Urinary bladder (tissue), 3 donors: ENCODE measurements at regions not wholly inside any gene's neighbourhood (a gene's known extent, or its start where the extent isn't known, plus 50 kb on each side); places are given as distances from the start of the nearest gene placed in this dataset.

Experiments
- DNase-seq: peaks from one replicate; pipeline ENCODE4 v3.0.0-alpha.2; 2015; ENCODE audit errors: extremely low spot score
- H3K27ac ChIP-seq: one replicate; pipeline ENCODE4 v1.5.1; 2013; ENCODE audit warnings: low read depth, mild to moderate bottlenecking, moderate library complexity
- H3K36me3 ChIP-seq: one replicate; pipeline ENCODE4 v1.6.1; 2013; ENCODE audit warnings: mild to moderate bottlenecking, moderate library complexity; ENCODE audit not compliant: insufficient read depth
- H3K4me1 ChIP-seq: one replicate; pipeline ENCODE4 v1.6.1; 2013; ENCODE audit warnings: mild to moderate bottlenecking, moderate library complexity; ENCODE audit not compliant: insufficient read depth
- H3K4me3 ChIP-seq: one replicate; pipeline ENCODE4 v1.5.1; 2013; ENCODE audit warnings: low read depth, low read length
- WGBS: extraction: QIAGEN DNeasy Blood & Tissue Kit; methylation state at CpG from one replicate; pipeline ENCODE4 v1.1.7; 2013; 5-methylcytosine and 5-hydroxymethylcytosine counted together
- donor health status: healthy with polysubstance abuse.
- donor health status: healthy.

DNA sequence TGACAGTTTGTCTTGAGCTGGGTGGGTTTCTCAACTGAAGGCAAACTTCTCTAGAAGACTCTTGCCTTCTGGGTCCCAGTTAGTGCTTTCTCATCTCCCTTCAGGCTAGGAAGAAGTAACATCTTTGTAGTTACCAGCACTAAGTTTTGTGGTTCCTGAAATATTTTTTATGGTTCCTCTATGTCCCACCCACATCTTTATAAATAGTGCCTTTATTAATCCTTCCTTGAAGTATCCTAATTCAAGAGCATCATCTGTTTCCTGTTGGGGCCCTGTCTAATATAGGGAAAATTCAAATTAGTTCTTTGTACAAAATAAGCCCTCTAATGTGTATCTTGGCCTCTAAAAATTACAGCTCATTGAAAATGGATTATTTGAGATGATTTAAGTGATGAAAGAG, 147.4 kb upstream of the MAOA start:
- DNase-seq = no peak
- Histone ChIP-seq H3K27ac (no peak overlapping the region), H3K4me3 (no peak overlapping the region), H3K36me3 (no peaks in the 10 kb centered on the region), H3K4me1 (no peaks in the 10 kb centered on the region)

- H3K4me3 ChIP-seq = no peak overlapping the region
- DNase-seq = no peak
- 92% methylated on average over 1 of the region's 1 CpG for WGBS
- H3K27ac ChIP-seq = no peak overlapping the region
- H3K36me3 ChIP-seq = no peaks in the 10 kb centered on the region
- no peaks in the 10 kb centered on the region for H3K4me1 ChIP-seq
Observed at GRCh38 chrX:43510209-43510608, 145.9 kb upstream of the MAOA start.

- no peak for DNase-seq
- no peaks in the 10 kb centered on the region for H3K4me1 ChIP-seq
- no peak overlapping the region for H3K4me3 ChIP-seq
- H3K36me3 ChIP-seq = no peaks in the 10 kb centered on the region
- no peak overlapping the region for H3K27ac ChIP-seq
- WGBS = 94% methylated on average over 3 of the region's 3 CpGs
Observed at GRCh38 chrX:43513085-43513484, 143.0 kb upstream of the MAOA start.

GRCh38 chrX:43514820-43515219, 141.3 kb upstream of the MAOA start:
- Histone ChIP-seq H3K36me3 (no peaks in the 10 kb centered on the region), H3K4me3 (no peak overlapping the region), H3K4me1 (no peaks in the 10 kb centered on the region), H3K27ac (no peak overlapping the region)
- WGBS = 93% methylated on average over 1 of the region's 1 CpG
- no peak for DNase-seq

- DNase-seq = no peak
- H3K27ac ChIP-seq = no peak overlapping the region
- H3K4me3 ChIP-seq = no peak overlapping the region
- no peaks in the 10 kb centered on the region for H3K36me3 ChIP-seq
- WGBS = 89% methylated on average over 3 of the region's 3 CpGs
- H3K4me1 ChIP-seq = no peaks in the 10 kb centered on the region
Observed at GRCh38 chrX:43522582-43522981, 133.5 kb upstream of the MAOA start.

- Histone ChIP-seq H3K36me3 (no peaks in the 10 kb centered on the region), H3K27ac (no peak overlapping the region), H3K4me3 (no peak overlapping the region), H3K4me1 (no peaks in the 10 kb centered on the region)
- WGBS = 91% methylated on average over 5 of the region's 5 CpGs
- no peak for DNase-seq
Observed at GRCh38 chrX:43525901-43526610, 130.0 kb upstream of the MAOA start.

DNA sequence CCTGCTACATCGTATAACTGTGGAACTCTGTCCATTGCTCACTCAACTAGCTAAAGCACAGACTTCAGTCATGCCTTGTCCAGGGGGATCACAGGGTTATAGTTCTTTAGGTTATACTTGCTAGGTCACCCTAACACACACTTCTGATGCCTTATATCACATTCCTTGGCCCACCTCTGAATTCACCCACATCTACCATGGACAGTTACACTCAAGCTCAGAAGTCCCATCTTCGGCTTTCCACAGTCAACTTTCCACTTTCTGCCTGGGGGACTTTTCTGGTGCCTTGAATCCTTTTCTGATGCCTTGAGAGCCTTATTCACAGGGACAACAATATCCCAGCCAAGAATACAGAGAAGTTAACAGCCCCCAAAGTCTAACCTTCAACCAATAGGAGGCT, 129.2 kb upstream of the MAOA start:
- DNase-seq = no peak
- WGBS = 92% methylated on average over 2 of the region's 2 CpGs
- Histone ChIP-seq H3K36me3 (no peaks in the 10 kb centered on the region), H3K27ac (no peak overlapping the region), H3K4me1 (no peaks in the 10 kb centered on the region), H3K4me3 (no peak overlapping the region)

DNA sequence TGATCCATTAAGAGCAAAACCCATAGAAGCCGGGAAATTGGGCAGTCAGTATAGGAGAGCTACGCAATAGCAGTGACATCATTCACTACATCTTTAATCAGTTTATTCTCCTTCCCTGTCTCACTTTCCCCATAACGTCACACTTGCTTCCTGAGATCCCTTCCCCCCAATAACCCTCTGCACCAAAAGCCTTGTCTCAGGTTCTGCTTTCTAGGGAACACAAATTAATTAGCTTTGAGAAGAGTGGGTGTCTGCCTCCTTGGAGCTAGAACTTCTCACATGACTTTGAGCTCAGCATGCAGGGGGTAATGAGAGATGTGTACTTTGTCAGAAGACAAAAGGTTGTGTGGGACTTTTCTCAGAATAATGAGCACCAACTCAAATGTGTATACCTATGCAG, 128.3 kb upstream of the MAOA start:
- H3K4me3 ChIP-seq = no peak overlapping the region
- H3K27ac ChIP-seq = no peak overlapping the region
- DNase-seq = no peak
- WGBS = 91% methylated on average over 3 of the region's 3 CpGs
- H3K4me1 ChIP-seq = no peaks in the 10 kb centered on the region
- no peaks in the 10 kb centered on the region for H3K36me3 ChIP-seq

DNA sequence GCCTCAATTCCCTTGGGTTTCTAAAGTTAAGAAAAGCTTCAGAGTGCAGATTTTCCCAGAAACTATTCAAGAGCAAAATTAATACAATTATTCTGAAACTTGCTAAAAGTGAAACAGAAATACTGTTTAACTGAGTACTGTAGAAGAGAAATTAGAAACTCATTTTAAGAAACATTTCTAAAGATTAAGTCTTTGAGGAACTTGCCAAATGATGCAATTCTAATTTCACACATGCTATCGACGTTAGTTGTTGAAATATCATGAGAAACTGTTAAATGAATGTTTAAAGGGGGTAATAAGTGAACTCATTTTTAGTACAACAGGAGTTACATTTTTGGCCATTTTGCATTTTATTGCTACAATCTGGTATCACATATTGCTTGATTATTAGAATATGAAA, 125.3 kb upstream of the MAOA start:
- H3K27ac ChIP-seq = no peak overlapping the region
- no peaks in the 10 kb centered on the region for H3K4me1 ChIP-seq
- H3K4me3 ChIP-seq = no peak overlapping the region
- WGBS = 84% methylated on average over 2 of the region's 2 CpGs
- no peak for DNase-seq
- H3K36me3 ChIP-seq = no peaks in the 10 kb centered on the region

DNA sequence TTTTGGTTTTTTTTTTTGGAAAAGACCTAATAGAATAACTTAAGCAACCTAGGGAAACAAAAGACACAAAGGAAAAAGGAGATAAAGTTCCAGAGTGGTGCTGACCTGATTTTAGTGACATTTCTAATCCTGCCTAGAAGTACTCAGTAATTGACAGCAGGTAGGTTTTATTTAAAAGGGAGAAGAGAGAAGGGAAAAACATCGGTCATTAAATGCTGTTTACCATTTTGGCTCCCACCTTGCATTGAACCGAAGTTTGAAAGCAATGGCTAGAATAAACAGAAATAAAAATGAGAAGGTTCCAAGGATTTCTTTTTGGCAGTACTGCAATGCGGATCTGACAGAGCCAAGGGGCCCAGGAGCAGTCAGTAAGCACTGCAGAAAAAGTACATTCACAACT, 115.8 kb upstream of the MAOA start:
- Histone ChIP-seq H3K27ac (no peak overlapping the region), H3K4me3 (no peak overlapping the region), H3K4me1 (no peaks in the 10 kb centered on the region), H3K36me3 (no peaks in the 10 kb centered on the region)
- WGBS = 37% methylated on average over 3 of the region's 3 CpGs
- no peak for DNase-seq

DNA sequence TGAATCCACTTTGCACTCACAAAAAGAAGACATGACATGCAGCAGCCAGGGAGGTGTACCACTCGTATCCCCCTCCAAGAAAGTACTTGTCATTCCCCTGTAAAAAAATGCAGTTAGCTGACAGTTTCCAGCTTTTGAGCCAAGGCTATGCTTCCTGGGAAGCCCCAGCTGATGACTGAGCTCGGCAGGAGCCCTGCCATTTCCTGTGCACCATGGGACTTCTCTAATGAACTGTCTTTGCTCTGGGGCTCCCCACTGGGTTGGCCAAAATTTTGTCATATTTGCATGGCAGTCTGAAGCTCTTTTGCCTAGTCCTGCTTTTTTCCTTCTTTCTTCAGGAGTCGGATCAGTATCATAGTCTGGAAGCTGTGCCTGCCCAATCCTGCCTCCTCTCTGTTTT, 104.5 kb upstream of the MAOA start:
- Histone ChIP-seq H3K4me3 (no peak overlapping the region), H3K4me1 (no peaks in the 10 kb centered on the region), H3K27ac (no peak overlapping the region), H3K36me3 (no peaks in the 10 kb centered on the region)
- no peak for DNase-seq
- 29% methylated on average over 3 of the region's 3 CpGs for WGBS

- H3K36me3 ChIP-seq = no peaks in the 10 kb centered on the region
- WGBS = 37% methylated on average over 2 of the region's 2 CpGs
- no peak overlapping the region for H3K4me3 ChIP-seq
- no peak overlapping the region for H3K27ac ChIP-seq
- H3K4me1 ChIP-seq = no peaks in the 10 kb centered on the region
- no peak for DNase-seq
Observed at GRCh38 chrX:43552156-43552555, 103.9 kb upstream of the MAOA start.

DNA sequence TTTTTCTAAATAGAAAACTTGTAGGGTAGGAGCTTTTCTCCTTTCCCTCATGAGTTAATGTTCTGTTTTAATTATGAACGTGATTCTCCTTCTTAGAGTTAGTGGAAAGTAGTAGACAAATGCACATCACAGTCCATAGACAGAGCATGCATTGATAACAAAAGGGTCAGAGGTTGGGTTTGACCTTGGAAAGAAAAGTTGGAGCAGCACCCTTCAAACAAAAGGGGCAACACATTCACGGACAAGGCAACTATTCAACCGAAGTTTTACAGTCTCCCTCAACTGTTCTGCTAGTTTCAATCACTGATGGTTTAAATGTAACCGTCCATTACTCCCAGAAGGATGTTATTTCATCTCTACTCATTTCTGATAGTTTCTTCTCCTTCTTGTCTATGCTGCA, 103.4 kb upstream of the MAOA start:
- H3K36me3 ChIP-seq = no peaks in the 10 kb centered on the region
- no peak overlapping the region for H3K27ac ChIP-seq
- no peak overlapping the region for H3K4me3 ChIP-seq
- DNase-seq = no peak
- no peaks in the 10 kb centered on the region for H3K4me1 ChIP-seq
- 84% methylated on average over 4 of the region's 4 CpGs for WGBS

DNA sequence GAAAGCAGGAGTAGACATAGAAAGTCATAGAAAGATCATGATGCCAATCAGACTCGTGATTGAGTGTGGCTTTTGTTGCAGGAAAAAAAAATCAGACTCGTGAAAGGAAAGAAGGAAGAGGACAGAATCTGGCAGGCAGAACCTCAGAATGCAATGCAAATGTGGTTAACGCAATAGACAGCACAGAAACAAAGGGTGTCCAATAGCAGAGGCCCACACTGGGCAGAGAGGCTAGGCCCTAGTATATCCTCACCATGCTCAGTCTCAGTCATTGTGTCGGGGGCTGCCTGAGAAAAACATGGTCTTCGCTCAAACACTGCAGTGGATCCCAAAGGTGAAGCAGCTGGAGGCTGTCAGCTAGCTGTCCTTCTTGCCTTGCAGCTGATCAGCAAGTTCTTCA, 102.8 kb upstream of the MAOA start:
- Histone ChIP-seq H3K4me3 (no peak overlapping the region), H3K4me1 (no peaks in the 10 kb centered on the region), H3K36me3 (no peaks in the 10 kb centered on the region), H3K27ac (no peak overlapping the region)
- DNase-seq = no peak
- WGBS = 86% methylated on average over 5 of the region's 5 CpGs

- H3K27ac ChIP-seq = no peak overlapping the region
- no peaks in the 10 kb centered on the region for H3K36me3 ChIP-seq
- no peak for DNase-seq
- no peaks in the 10 kb centered on the region for H3K4me1 ChIP-seq
- no peak overlapping the region for H3K4me3 ChIP-seq
- 48% methylated on average over 1 of the region's 1 CpG for WGBS
Observed at GRCh38 chrX:43556207-43556606, 99.9 kb upstream of the MAOA start.
